RWPE1 (cell line): ENCODE measurements at regions not wholly inside any gene's neighbourhood (a gene's known extent, or its start where the extent isn't known, plus 50 kb on each side); places are given as distances from the start of the nearest gene placed in this dataset.

Experiments
- CTCF ChIA-PET: fragments of 350-600 bp; sonication (Branson Sonifier 250); formaldehyde crosslinking; extraction: SDS; loops from one replicate; lab custom pipeline; 2021; lab: Yijun Ruan, JAX
- POLR2A ChIA-PET: fragments of 400-600 bp; formaldehyde crosslinking; extraction: SDS; loops from one replicate; lab custom pipeline; 2020; ENCODE audit warnings: antibody characterized with exemption; ENCODE audit not compliant: low non-redundant PET; lab: Yijun Ruan, JAX
- DNase-seq: peaks from one replicate; pipeline ENCODE4 v3.0.0; 2012; ENCODE audit warnings: low spot score
- H3K27ac ChIP-seq: fragments of 450-650 bp; 2 replicates; pipeline ENCODE4 v1.5.1; 2017
- TF ChIP-seq, protein P1 (sequence below): fragments of 450-650 bp; conservative IDR thresholded peaks from 2 replicates; pipeline ENCODE4 v1.5.1; 2017; ENCODE audit warnings: low read depth, mild to moderate bottlenecking

GRCh38 chr1:217181756-217182155, 449.1 kb downstream of the GPATCH2 start:
- TF ChIP-seq, protein P1, sequence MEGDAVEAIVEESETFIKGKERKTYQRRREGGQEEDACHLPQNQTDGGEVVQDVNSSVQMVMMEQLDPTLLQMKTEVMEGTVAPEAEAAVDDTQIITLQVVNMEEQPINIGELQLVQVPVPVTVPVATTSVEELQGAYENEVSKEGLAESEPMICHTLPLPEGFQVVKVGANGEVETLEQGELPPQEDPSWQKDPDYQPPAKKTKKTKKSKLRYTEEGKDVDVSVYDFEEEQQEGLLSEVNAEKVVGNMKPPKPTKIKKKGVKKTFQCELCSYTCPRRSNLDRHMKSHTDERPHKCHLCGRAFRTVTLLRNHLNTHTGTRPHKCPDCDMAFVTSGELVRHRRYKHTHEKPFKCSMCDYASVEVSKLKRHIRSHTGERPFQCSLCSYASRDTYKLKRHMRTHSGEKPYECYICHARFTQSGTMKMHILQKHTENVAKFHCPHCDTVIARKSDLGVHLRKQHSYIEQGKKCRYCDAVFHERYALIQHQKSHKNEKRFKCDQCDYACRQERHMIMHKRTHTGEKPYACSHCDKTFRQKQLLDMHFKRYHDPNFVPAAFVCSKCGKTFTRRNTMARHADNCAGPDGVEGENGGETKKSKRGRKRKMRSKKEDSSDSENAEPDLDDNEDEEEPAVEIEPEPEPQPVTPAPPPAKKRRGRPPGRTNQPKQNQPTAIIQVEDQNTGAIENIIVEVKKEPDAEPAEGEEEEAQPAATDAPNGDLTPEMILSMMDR: no peak
- no peak overlapping the region for H3K27ac ChIP-seq
- ChIA-PET POLR2A (no interaction called here), CTCF (interaction anchor here (0.6 kb wide), 1 partner anchor 1177 kb away, joined by 4 read pairs; no protein-coding TSS in a partner anchor)
- DNase-seq: no peak

GRCh38 chr1:217181176-217181746, 449.6 kb downstream of the GPATCH2 start:
- no peak overlapping the region for H3K27ac ChIP-seq
- TF ChIP-seq, protein P1: no peak
- POLR2A ChIA-PET: no interaction called here
- CTCF ChIA-PET: no interaction called here
- no peak for DNase-seq

- ChIA-PET POLR2A (no interaction called here), CTCF (no interaction called here)
- no peak for DNase-seq
- TF ChIP-seq, protein P1: no peak
- no peak overlapping the region for H3K27ac ChIP-seq
Observed at GRCh38 chr1:217180443-217180842, 450.4 kb downstream of the GPATCH2 start.

GRCh38 chr1:217164403-217164802, 441.2 kb upstream of the ESRRG start:
- H3K27ac ChIP-seq: no peak overlapping the region
- DNase-seq: no peak
- ChIA-PET CTCF (interaction anchor here (0.5 to 0.7 kb wide), 2 partner anchors 11 to 547 kb away, joined by 3 to 4 read pairs; no protein-coding TSS in a partner anchor), POLR2A (no interaction called here)
- TF ChIP-seq, protein P1: no peak

GRCh38 chr1:217153361-217153760, 430.1 kb upstream of the ESRRG start:
- H3K27ac ChIP-seq: no peak overlapping the region
- no peak for DNase-seq
- CTCF ChIA-PET: no interaction called here
- POLR2A ChIA-PET: no interaction called here
- TF ChIP-seq, protein P1: no peak

DNA sequence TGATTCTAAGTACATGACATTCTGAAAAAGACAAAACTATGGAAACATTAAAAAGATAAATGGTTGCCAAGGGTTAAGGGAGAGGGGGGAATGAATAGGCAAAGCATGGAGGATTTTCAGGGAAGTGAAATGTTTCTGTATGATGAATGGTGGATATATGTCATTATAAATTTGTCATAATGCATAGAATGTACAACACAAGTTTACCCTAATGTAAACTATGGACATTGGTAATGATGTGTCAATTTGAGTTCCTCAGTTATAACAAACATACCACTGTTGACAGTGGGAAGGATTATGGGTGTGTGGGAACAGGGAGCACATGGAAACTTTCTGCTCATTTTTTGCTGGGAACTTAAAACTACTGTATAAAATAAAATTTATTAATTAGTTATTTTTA, 427.1 kb upstream of the ESRRG start:
- DNase-seq: no peak
- ChIA-PET CTCF (no interaction called here), POLR2A (no interaction called here)
- TF ChIP-seq, protein P1: no peak
- H3K27ac ChIP-seq: no peak overlapping the region
